Ishikawa (cell line): ENCODE measurements at regions not wholly inside any gene's neighbourhood (a gene's known extent, or its start where the extent isn't known, plus 50 kb on each side); places are given as distances from the start of the nearest gene placed in this dataset.

Experiments used
- CEBPB ChIP-seq: IDR thresholded peaks from 2 replicates; pipeline ENCODE4 v1.6.1; 2012
- CREB1 ChIP-seq: IDR thresholded peaks from 2 replicates; pipeline ENCODE4 v1.6.1; 2012; ENCODE audit warnings: low read depth
- EGR1 ChIP-seq: IDR thresholded peaks from 2 replicates; pipeline ENCODE4 v1.6.1; 2012
- EP300 ChIP-seq: IDR thresholded peaks from 2 replicates; pipeline ENCODE4 v1.6.1; 2012; ENCODE audit warnings: borderline replicate concordance
- FOXM1 ChIP-seq: IDR thresholded peaks from 2 replicates; pipeline ENCODE4 v1.6.1; 2012; ENCODE audit warnings: low read depth, borderline replicate concordance
- MAX ChIP-seq: IDR thresholded peaks from 2 replicates; pipeline ENCODE4 v1.6.1; 2012
- NFIC ChIP-seq: IDR thresholded peaks from 2 replicates; pipeline ENCODE4 v1.6.1; 2012
- RAD21 ChIP-seq: IDR thresholded peaks from 2 replicates; pipeline ENCODE4 v1.6.1; 2012; ENCODE audit warnings: low read depth
- REST ChIP-seq: IDR thresholded peaks from 2 replicates; pipeline ENCODE4 v1.6.1; 2012; ENCODE audit warnings: low read depth, mild to moderate bottlenecking
- TAF1 ChIP-seq: IDR thresholded peaks from 2 replicates; pipeline ENCODE4 v1.6.1; 2012; ENCODE audit warnings: low read depth, mild to moderate bottlenecking
- TCF12 ChIP-seq: IDR thresholded peaks from 2 replicates; pipeline ENCODE4 v1.6.1; 2012; ENCODE audit warnings: low read depth
- TEAD4 ChIP-seq: IDR thresholded peaks from 2 replicates; pipeline ENCODE4 v1.6.1; 2012
- USF1 ChIP-seq: IDR thresholded peaks from 2 replicates; pipeline ENCODE4 v1.6.1; 2012
- YY1 ChIP-seq: IDR thresholded peaks from 2 replicates; pipeline ENCODE4 v1.6.1; 2012; ENCODE audit warnings: low read depth
- ZBTB7A ChIP-seq: IDR thresholded peaks from 2 replicates; pipeline ENCODE4 v1.6.1; 2012; ENCODE audit warnings: low read depth

GRCh38 chr17:69913616-69914015, 161.4 kb upstream of the KCNJ16 start:
- TF ChIP-seq TCF12, result no peak
- no peak for TF ChIP-seq RAD21
- TF ChIP-seq EP300, result no peak
- no peak for TF ChIP-seq ZBTB7A
- TF ChIP-seq CREB1, result no peak
- TF ChIP-seq MAX, result no peak

- no peak for TF ChIP-seq REST
These were observed 160.5 kb upstream of the KCNJ16 start for GRCh38 chr17:69914520-69914919.

GRCh38 chr17:69916761-69917160, 158.3 kb upstream of the KCNJ16 start:
- no peak for TF ChIP-seq REST

GRCh38 chr17:69918164-69918563, 156.9 kb upstream of the KCNJ16 start:
- TF ChIP-seq MAX, result no peak
- no peak for TF ChIP-seq EP300
- TF ChIP-seq YY1, result no peak
- no peak for TF ChIP-seq CEBPB
- TF ChIP-seq NFIC, result no peak
- no peak for TF ChIP-seq TEAD4
- TF ChIP-seq CREB1, result no peak

GRCh38 chr17:69919789-69920188, 155.2 kb upstream of the KCNJ16 start:
- TF ChIP-seq NFIC (no peak), EGR1 (no peak), TCF12 (no peak), MAX (no peak), CEBPB (no peak), FOXM1 (no peak), RAD21 (no peak), TEAD4 (no peak), EP300 (no peak), CREB1 (no peak), TAF1 (no peak), YY1 (no peak), USF1 (no peak), ZBTB7A (no peak), REST (no peak)

- TF ChIP-seq NFIC (no peak), CEBPB (no peak), TEAD4 (no peak), TCF12 (no peak), RAD21 (no peak), USF1 (no peak), MAX (no peak), EP300 (no peak), FOXM1 (no peak), TAF1 (no peak), YY1 (no peak), ZBTB7A (no peak)
These were observed 154.0 kb upstream of the KCNJ16 start for GRCh38 chr17:69921046-69921445.
